Spleen (tissue), 11 donors: ENCODE measurements at regions not wholly inside any gene's neighbourhood (a gene's known extent, or its start where the extent isn't known, plus 50 kb on each side); places are given as distances from the start of the nearest gene placed in this dataset.
A peak's percentile ranks its signal among the peaks of the same experiment; 100 is the strongest.

Source experiments
- DNase-seq: peaks from one replicate; pipeline ENCODE4 v3.0.0-alpha.2; 2020
- H3K27ac ChIP-seq, 8 donors: fragments of 200-600 bp; sonication (generic) in 7 of 8; 1 replicate in 4 of 8; 2 replicates in 4 of 8; pipeline versions ENCODE4 v1.5.0 to v1.8.0; 2016 to 2021; ENCODE audit warnings: inconsistent platforms in 4 of 8, mild to moderate bottlenecking in 4 of 8, moderate library complexity in 1 of 8
- H3K27me3 ChIP-seq, 7 donors: fragments of 200-600 bp; sonication (generic) in 6 of 7; replicated peaks in 1 of 7; 1 replicate in 4 of 7; 2 replicates in 3 of 7; pipeline versions ENCODE4 v1.5.0 to v1.8.0; 2016 to 2021; ENCODE audit warnings: inconsistent platforms in 3 of 7, mild to moderate bottlenecking in 1 of 7
- H3K36me3 ChIP-seq, 6 donors: fragments of 200-600 bp; sonication (generic) in 5 of 6; 1 replicate in 4 of 6; 2 replicates in 2 of 6; pipeline versions ENCODE4 v1.5.0 to v1.8.0; 2016 to 2021; ENCODE audit warnings: inconsistent platforms in 2 of 6
- H3K4me1 ChIP-seq, 6 donors: fragments of 200-600 bp; sonication (generic) in 5 of 6; 1 replicate in 3 of 6; 2 replicates in 3 of 6; pipeline versions ENCODE4 v1.5.0 to v1.8.0; 2016 to 2021; ENCODE audit warnings: inconsistent platforms in 3 of 6
- H3K4me3 ChIP-seq, 8 donors: fragments of 200-600 bp; sonication (generic) in 7 of 8; 1 replicate in 4 of 8; 2 replicates in 4 of 8; pipeline versions ENCODE4 v1.5.0 to v1.8.0; 2016 to 2021; ENCODE audit warnings: inconsistent platforms in 4 of 8, mild to moderate bottlenecking in 4 of 8, moderate library complexity in 2 of 8
- H3K9me3 ChIP-seq, 8 donors: fragments of 200-600 bp; sonication (generic) in 7 of 8; 1 replicate in 4 of 8; 2 replicates in 4 of 8; pipeline versions ENCODE4 v1.5.0 to v1.8.0; 2016 to 2021; ENCODE audit warnings: inconsistent platforms in 4 of 8
- POLR2A ChIP-seq, 3 donors: fragments of 450-650 bp; IDR thresholded peaks; one replicate each; pipeline ENCODE4 v1.5.1; 2017; ENCODE audit warnings: antibody characterized with exemption in 3 of 3, mild to moderate bottlenecking in 1 of 3
- POLR2AphosphoS5 ChIP-seq, 3 donors: sonication (generic); formaldehyde crosslinking; IDR thresholded peaks; one replicate each; pipeline ENCODE4 v1.5.1; 2017; ENCODE audit warnings: antibody characterized with exemption in 3 of 3
- WGBS, 5 donors: extraction: QIAGEN DNeasy Blood & Tissue Kit in 3 of 5; methylation state at CpG; one replicate each; pipeline versions ENCODE4 v1.1.5 to v1.1.7; 2013 to 2018; 5-methylcytosine and 5-hydroxymethylcytosine counted together
- intact Hi-C: fragments of 100-400 bp; cut with DNase I; formaldehyde crosslinking; loops from one replicate; pipeline ENCODE4 v1.15.0; 2023; ENCODE audit warnings: low total_unique reads
- TF ChIP-seq, protein P1 (sequence below), 11 experiments: fragments of 200-600 bp in 7 of 11; fragments of 450-650 bp in 4 of 11; sonication (generic) in 4 of 11; IDR thresholded peaks in 8 of 11; conservative IDR thresholded peaks in 3 of 11; 1 replicate in 7 of 11; 2 replicates in 4 of 11; pipeline versions ENCODE4 v1.4.0 to v1.8.0; 2016 to 2021; ENCODE audit warnings: antibody characterized with exemption in 11 of 11, inconsistent platforms in 4 of 11, mild to moderate bottlenecking in 1 of 11
- donor health status: healthy with polysubstance abuse.
- donor health status: DM: no; HTN: no; CAD: no; lungs with moderate emphysema.
- donor health status: DM: no; HTN: no; CAD: no.
- donor health status: Bipolar disorder and iron deficiency.
- donor health status: healthy.
- donor health status: DM: no; HTN: no; CAD: no.
- donor health status: DM: yes; HTN: yes; CAD: no.

DNA sequence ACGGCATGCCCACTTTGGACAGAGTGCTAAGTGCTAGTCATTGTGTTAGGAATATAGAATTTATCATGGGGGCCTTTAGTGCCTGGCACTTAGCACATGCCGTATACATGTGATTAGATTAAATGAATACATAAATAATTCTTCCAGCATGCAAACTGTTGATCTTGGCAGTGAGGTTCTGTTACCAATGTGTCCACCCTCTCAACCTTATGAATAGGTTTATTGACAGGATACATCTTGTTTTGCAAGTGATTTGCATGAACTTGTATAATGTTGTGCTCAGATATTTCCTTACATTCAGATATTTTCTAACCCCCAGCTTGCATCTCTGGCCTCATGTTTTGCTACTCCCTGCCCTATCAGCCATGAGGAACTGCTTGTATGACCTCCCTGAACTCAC lies 60.3 kb upstream of the ZNF648 start:
- H3K4me3 ChIP-seq, result no peak overlapping the region
- H3K27me3 ChIP-seq, result peaks cover 0 to 2% (median 0%) of the 10 kb centered on the region in 7 donors
- H3K36me3 ChIP-seq, result no peaks in the 10 kb centered on the region
- TF ChIP-seq, protein P1, sequence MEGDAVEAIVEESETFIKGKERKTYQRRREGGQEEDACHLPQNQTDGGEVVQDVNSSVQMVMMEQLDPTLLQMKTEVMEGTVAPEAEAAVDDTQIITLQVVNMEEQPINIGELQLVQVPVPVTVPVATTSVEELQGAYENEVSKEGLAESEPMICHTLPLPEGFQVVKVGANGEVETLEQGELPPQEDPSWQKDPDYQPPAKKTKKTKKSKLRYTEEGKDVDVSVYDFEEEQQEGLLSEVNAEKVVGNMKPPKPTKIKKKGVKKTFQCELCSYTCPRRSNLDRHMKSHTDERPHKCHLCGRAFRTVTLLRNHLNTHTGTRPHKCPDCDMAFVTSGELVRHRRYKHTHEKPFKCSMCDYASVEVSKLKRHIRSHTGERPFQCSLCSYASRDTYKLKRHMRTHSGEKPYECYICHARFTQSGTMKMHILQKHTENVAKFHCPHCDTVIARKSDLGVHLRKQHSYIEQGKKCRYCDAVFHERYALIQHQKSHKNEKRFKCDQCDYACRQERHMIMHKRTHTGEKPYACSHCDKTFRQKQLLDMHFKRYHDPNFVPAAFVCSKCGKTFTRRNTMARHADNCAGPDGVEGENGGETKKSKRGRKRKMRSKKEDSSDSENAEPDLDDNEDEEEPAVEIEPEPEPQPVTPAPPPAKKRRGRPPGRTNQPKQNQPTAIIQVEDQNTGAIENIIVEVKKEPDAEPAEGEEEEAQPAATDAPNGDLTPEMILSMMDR (IDR thresholded peaks at IDR 0.05 in 8 of 11, conservative IDR thresholded peaks at IDR 0.05 in 3 of 11), result no peak
- no peak for TF ChIP-seq POLR2AphosphoS5 (IDR thresholded peaks at IDR 0.05)
- TF ChIP-seq POLR2A (IDR thresholded peaks at IDR 0.05), result no peak
- intact Hi-C loops, result no loop called here
- WGBS, 5 donors, result 85 to 95% (median 93%) methylated on average over 2 of the region's 2 CpGs
- no peaks in the 10 kb centered on the region for H3K4me1 ChIP-seq
- H3K9me3 ChIP-seq, result no peaks in the 10 kb centered on the region
- DNase-seq, result no peak
- H3K27ac ChIP-seq, result no peak overlapping the region

DNA sequence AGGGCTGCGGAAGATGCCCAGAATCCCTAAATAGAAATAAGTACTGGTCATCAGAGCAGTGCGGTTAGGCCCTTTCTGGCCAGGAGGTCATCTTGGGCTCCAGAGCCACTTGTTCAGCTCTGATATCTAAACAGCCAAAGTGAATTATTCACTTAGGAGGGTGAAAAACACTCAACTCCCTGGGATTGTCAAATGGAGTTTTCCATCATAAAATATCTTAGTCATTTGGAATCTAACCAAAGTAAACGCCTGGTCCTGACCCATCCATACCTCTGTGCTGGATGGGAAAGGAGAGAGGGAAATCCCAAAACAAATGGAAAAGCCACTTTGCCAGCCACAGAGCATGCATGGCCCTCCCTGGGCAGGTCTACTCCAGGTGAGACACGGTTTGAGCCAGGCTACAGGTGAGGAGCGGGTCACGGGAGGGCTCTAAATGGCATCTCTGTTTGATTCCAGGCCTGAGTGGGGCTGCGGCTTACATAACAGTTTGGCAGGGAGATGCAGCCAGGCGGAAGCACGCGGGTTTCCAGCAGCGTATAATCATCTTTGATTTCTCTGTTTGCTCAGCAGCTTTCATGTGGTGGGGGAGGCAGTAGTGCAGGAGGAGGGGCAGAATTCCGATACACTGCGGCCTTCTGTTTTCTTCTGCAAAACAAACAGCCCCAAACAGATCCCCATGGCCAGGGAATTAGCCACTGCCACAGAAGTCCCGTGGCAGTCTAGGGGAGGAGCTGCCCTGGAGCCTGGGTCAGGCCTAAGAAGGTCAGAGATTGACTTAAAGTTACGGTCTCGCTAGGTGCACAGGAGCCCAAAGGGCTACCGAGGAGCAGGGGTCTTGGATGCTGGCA lies 59.1 kb upstream of the ZNF648 start:
- DNase-seq, result no peak
- TF ChIP-seq POLR2A (IDR thresholded peaks at IDR 0.05), result no peak
- no peak for TF ChIP-seq POLR2AphosphoS5 (IDR thresholded peaks at IDR 0.05)
- TF ChIP-seq, protein P1 (IDR thresholded peaks at IDR 0.05 in 8 of 11, conservative IDR thresholded peaks at IDR 0.05 in 3 of 11), result no peak
- WGBS, 5 donors, result 80 to 89% (median 87%) methylated on average over 16 to 17 of the region's 17 CpGs
- Histone ChIP-seq H3K9me3 (no peaks in the 10 kb centered on the region), H3K27ac (peak overlapping the region in 1 of 8 donors; percentile 32), H3K36me3 (no peaks in the 10 kb centered on the region), H3K4me3 (no peak overlapping the region), H3K4me1 (no peaks in the 10 kb centered on the region), H3K27me3 (peaks cover 0 to 10% (median 0%) of the 10 kb centered on the region in 7 donors)
- intact Hi-C loops, result no loop called here

DNA sequence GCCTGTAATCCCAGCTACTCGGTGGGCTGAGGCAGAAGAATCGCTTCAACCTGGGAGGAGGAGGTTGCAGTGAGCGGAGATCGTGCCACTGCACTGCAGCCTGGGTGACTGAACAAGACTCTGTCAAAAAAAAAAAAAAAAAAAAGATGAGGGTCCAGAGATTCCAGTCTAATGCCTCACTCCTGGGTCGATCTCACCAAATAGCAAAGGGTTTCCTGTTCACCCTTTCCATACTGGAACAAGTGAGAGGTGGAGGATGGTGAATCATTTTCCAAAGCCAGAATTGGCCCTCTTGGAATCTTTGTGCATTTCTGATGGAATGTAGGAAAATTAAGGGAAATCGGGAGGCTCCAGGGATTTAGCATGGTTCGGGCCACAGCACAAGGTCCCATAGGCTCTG lies 58.1 kb upstream of the ZNF648 start:
- TF ChIP-seq, protein P1 (IDR thresholded peaks at IDR 0.05 in 8 of 11, conservative IDR thresholded peaks at IDR 0.05 in 3 of 11), result no peak
- TF ChIP-seq POLR2A (IDR thresholded peaks at IDR 0.05) (no peak), POLR2AphosphoS5 (IDR thresholded peaks at IDR 0.05) (no peak)
- no peaks in the 10 kb centered on the region for H3K36me3 ChIP-seq
- H3K27me3 ChIP-seq, result peaks cover 0 to 12% (median 0%) of the 10 kb centered on the region in 7 donors
- DNase-seq, result no peak
- H3K9me3 ChIP-seq, result no peaks in the 10 kb centered on the region
- peak overlapping the region in 2 of 8 donors; percentile 37 to 39 for H3K27ac ChIP-seq
- no peaks in the 10 kb centered on the region for H3K4me1 ChIP-seq
- intact Hi-C loops, result no loop called here
- H3K4me3 ChIP-seq, result no peak overlapping the region
- 75 to 89% (median 79%) methylated on average over 7 of the region's 7 CpGs for WGBS, 5 donors

DNA sequence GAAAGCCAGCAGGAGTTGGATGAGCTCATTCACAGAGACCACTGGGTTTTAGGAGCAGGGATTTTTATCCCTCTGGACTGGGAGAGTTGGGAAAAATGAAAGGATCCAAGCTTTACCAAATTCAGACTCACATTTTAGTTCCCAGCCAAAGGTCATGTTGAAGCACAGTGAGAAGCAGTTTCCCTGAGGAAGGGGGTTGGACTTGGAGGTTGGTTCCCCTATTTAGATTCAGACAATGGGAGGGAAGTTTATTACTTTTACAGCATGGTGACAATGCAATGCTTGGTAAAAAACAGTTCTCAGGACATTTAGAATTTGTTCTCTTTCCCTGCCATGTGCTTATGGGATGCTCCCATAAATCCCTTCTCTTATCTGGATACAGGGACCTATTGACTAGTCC lies 57.3 kb upstream of the ZNF648 start:
- intact Hi-C loops, result no loop called here
- no peaks in the 10 kb centered on the region for H3K9me3 ChIP-seq
- no peak overlapping the region for H3K4me3 ChIP-seq
- no peaks in the 10 kb centered on the region for H3K4me1 ChIP-seq
- H3K36me3 ChIP-seq, result no peaks in the 10 kb centered on the region
- H3K27me3 ChIP-seq, result peaks cover 0 to 20% (median 0%) of the 10 kb centered on the region in 7 donors
- TF ChIP-seq POLR2AphosphoS5 (IDR thresholded peaks at IDR 0.05) (no peak), POLR2A (IDR thresholded peaks at IDR 0.05) (no peak)
- TF ChIP-seq, protein P1 (IDR thresholded peaks at IDR 0.05 in 8 of 11, conservative IDR thresholded peaks at IDR 0.05 in 3 of 11), result no peak
- H3K27ac ChIP-seq, result no peak overlapping the region
- DNase-seq, result no peak
